Keratinocyte (primary cell): ENCODE measurements at regions not wholly inside any gene's neighbourhood (a gene's known extent, or its start where the extent isn't known, plus 50 kb on each side); places are given as distances from the start of the nearest gene placed in this dataset.

ENCODE experiments used
- DNase-seq: peaks from one replicate; pipeline ENCODE4 v3.0.0-alpha.2; 2011; ENCODE audit warnings: low read depth, missing footprints, low spot score
- FAIRE-seq: peaks from 2 replicates; lab custom pipeline; 2011; peaks lifted over from hg19 to GRCh38; lab: Jason Lieb, UNC
- H2AFZ ChIP-seq: 2 replicates; pipeline ENCODE4 v1.6.0; 2012; ENCODE audit warnings: low read length, control low read depth, inconsistent platforms; ENCODE audit not compliant: control insufficient read depth
- H3K27ac ChIP-seq: 2 replicates; pipeline ENCODE4 v1.5.1; 2011; ENCODE audit warnings: low read length; ENCODE audit not compliant: control insufficient read depth, insufficient read depth
- H3K27me3 ChIP-seq: 3 replicates; pipeline ENCODE4 v1.6.0; 2011; ENCODE audit warnings: low read length; ENCODE audit not compliant: control insufficient read depth, insufficient read depth; ENCODE audit errors: extremely low read depth
- H3K36me3 ChIP-seq, 2 experiments: 2 replicates in 1 of 2; 3 replicates in 1 of 2; pipeline ENCODE4 v1.5.1; 2011; ENCODE audit warnings: low read length in 2 of 2, mild to moderate bottlenecking in 1 of 2; ENCODE audit not compliant: control insufficient read depth in 2 of 2, insufficient read depth in 2 of 2; ENCODE audit errors: extremely low read depth in 1 of 2
- H3K4me1 ChIP-seq: 3 replicates; pipeline ENCODE4 v1.5.1; 2011; ENCODE audit warnings: low read length; ENCODE audit not compliant: control insufficient read depth, insufficient read depth; ENCODE audit errors: extremely low read depth
- H3K4me2 ChIP-seq: 3 replicates; pipeline ENCODE4 v1.6.0; 2011; ENCODE audit warnings: low read depth, low read length; ENCODE audit not compliant: control insufficient read depth, insufficient read depth; ENCODE audit errors: extremely low read depth
- H3K4me3 ChIP-seq, 3 experiments: fragments of 200-600 bp in 1 of 3; sonication (generic) in 1 of 3; 2 replicates in 2 of 3; 3 replicates in 1 of 3; pipeline ENCODE4 v1.5.1; 2011 to 2016; ENCODE audit warnings: low read length in 3 of 3, mild to moderate bottlenecking in 3 of 3, control low read depth in 2 of 3, inconsistent platforms in 1 of 3, low read depth in 1 of 3, mixed read lengths in 1 of 3, mixed run types in 1 of 3, moderate library complexity in 1 of 3; ENCODE audit not compliant: control insufficient read depth in 2 of 3, insufficient read depth in 2 of 3; ENCODE audit errors: extremely low read depth in 1 of 3
- H3K79me2 ChIP-seq: 2 replicates; pipeline ENCODE4 v1.6.0; 2012; ENCODE audit warnings: low read length; ENCODE audit not compliant: control insufficient read depth, insufficient read depth
- H3K9ac ChIP-seq: 3 replicates; pipeline ENCODE4 v1.6.0; 2011; ENCODE audit warnings: low read length; ENCODE audit not compliant: control insufficient read depth, insufficient read depth; ENCODE audit errors: extremely low read depth
- H3K9me1 ChIP-seq: 3 replicates; pipeline ENCODE4 v1.6.0; 2011; ENCODE audit warnings: low read length; ENCODE audit not compliant: control insufficient read depth, insufficient read depth; ENCODE audit errors: extremely low read depth
- H3K9me3 ChIP-seq: 2 replicates; pipeline ENCODE4 v1.5.1; 2012; ENCODE audit warnings: low read depth, low read length; ENCODE audit not compliant: control insufficient read depth
- H4K20me1 ChIP-seq: 3 replicates; pipeline ENCODE4 v1.6.0; 2011; ENCODE audit warnings: low read length; ENCODE audit not compliant: control insufficient read depth, insufficient read depth; ENCODE audit errors: extremely low read depth
- CTCF ChIP-seq, 3 experiments: IDR thresholded peaks in 1 of 3; conservative IDR thresholded peaks in 1 of 3; optimal IDR thresholded peaks in 1 of 3; 2 replicates in 2 of 3; 3 replicates in 1 of 3; pipeline versions ENCODE3 to v1.5.1; 2011; ENCODE audit warnings: low read length in 3 of 3, mild to moderate bottlenecking in 3 of 3, moderate library complexity in 2 of 3, control low read depth in 1 of 3, inconsistent platforms in 1 of 3; ENCODE audit not compliant: insufficient read depth in 2 of 3; ENCODE audit errors: extremely low read depth in 1 of 3
- EZH2 ChIP-seq: IDR thresholded peaks from one replicate; pipeline ENCODE4 v1.6.1; 2012; ENCODE audit warnings: inconsistent platforms, mild to moderate bottlenecking, low read length, moderate library complexity
- dilution Hi-C: fragments of 300-500 bp; cut with MboI; formaldehyde crosslinking; loops from one replicate; pipeline ENCODE4 v1.7.0; 2020; ENCODE audit warnings: low sequenced_read_pairs; ENCODE audit not compliant: extremely low pct_ligation_motif_present

DNA sequence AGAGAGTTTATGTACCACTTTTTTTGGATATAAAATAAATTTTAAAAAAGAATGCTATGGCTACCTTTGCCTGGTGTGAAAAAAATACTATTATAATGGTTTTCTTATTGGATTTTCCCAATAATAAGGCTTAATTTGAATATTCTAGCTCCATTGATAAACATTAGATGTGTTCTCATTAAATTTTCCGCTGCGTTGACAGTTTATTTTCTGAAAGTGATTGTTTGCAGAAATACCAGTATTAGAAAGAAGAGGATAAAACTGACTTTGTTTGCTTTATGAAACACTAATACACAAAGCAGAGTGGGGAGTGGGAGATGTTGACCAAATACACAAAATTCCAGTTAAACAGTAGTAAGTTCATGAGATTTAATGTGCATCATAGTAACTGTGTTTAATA, 433.3 kb upstream of the TMEFF2 start:
- no peaks in the 10 kb centered on the region for H3K79me2 ChIP-seq
- no peak for TF ChIP-seq CTCF (optimal IDR thresholded peaks at IDR 0.05 in 1 of 3, IDR thresholded peaks at IDR 0.05 in 1 of 3, conservative IDR thresholded peaks at IDR 0.05 in 1 of 3; ENCODE audit: extremely low read depth in 1 of 3, insufficient read depth in 2 of 3, low read length in 3 of 3)
- TF ChIP-seq EZH2, result no peak
- no peak overlapping the region for H3K4me2 ChIP-seq
- FAIRE-seq (no peak), DNase-seq (no peak)
- no peaks in the 10 kb centered on the region for H3K36me3 ChIP-seq
- no peaks in the 10 kb centered on the region for H4K20me1 ChIP-seq
- no peak overlapping the region for H3K4me3 ChIP-seq
- H3K27me3 ChIP-seq, result no peaks in the 10 kb centered on the region
- H3K9me1 ChIP-seq, result no peaks in the 10 kb centered on the region
- H3K27ac ChIP-seq, result no peak overlapping the region
- H3K4me1 ChIP-seq, result no peaks in the 10 kb centered on the region
- no peaks in the 10 kb centered on the region for H3K9me3 ChIP-seq
- dilution Hi-C loops, result no loop called here
- H3K9ac ChIP-seq, result no peak overlapping the region
- no peak overlapping the region for H2AFZ ChIP-seq

DNA sequence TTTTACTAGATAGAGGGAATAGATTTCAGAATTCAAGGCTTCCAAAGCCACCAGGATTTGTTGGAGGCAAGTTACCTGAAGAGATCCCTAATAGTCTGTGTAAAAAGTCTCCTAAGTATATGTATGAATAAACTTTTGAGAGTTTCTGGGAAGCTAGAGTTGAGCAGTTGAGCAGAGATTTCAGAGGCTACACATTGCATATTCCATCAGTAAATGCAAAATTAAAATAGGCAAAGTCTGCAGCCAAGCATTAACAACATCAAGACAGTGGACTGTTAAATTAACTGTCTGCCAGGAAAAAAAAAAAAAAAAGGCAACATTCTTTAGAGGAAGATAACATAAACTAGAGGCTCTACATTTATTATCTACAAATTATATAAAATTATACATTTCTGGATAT, 420.4 kb upstream of the TMEFF2 start:
- no peaks in the 10 kb centered on the region for H3K27me3 ChIP-seq
- no peak overlapping the region for H2AFZ ChIP-seq
- H3K36me3 ChIP-seq, result no peaks in the 10 kb centered on the region
- H3K9me3 ChIP-seq, result no peaks in the 10 kb centered on the region
- dilution Hi-C loops, result no loop called here
- H3K9ac ChIP-seq, result no peak overlapping the region
- no peak for TF ChIP-seq EZH2
- no peak for TF ChIP-seq CTCF (optimal IDR thresholded peaks at IDR 0.05 in 1 of 3, IDR thresholded peaks at IDR 0.05 in 1 of 3, conservative IDR thresholded peaks at IDR 0.05 in 1 of 3; ENCODE audit: extremely low read depth in 1 of 3, insufficient read depth in 2 of 3, low read length in 3 of 3)
- H3K4me3 ChIP-seq, result no peak overlapping the region
- no peaks in the 10 kb centered on the region for H3K4me1 ChIP-seq
- H3K79me2 ChIP-seq, result no peaks in the 10 kb centered on the region
- DNase-seq (no peak), FAIRE-seq (no peak)
- H4K20me1 ChIP-seq, result no peaks in the 10 kb centered on the region
- no peak overlapping the region for H3K4me2 ChIP-seq
- H3K9me1 ChIP-seq, result no peaks in the 10 kb centered on the region
- no peak overlapping the region for H3K27ac ChIP-seq
